ENCODE measurements at regions not wholly inside any gene's neighbourhood (a gene's known extent, or its start where the extent isn't known, plus 50 kb on each side); places are given as distances from the start of the nearest gene placed in this dataset.

GRCh38 chr12:28933176-28933575 lies 215.9 kb upstream of the FAR2 start:
- DNase-seq (ENCODE audit: low read depth in 2 of 3, low spot score in 1 of 3), result no peak

- DNase-seq (ENCODE audit: low read depth in 2 of 3, low spot score in 1 of 3), result no peak
Measured at GRCh38 chr12:28933864-28934527, 215.1 kb upstream of the FAR2 start.

- no peak for DNase-seq (ENCODE audit: low read depth in 2 of 3, low spot score in 1 of 3)
Measured at GRCh38 chr12:28936221-28936620, 212.9 kb upstream of the FAR2 start.

- DNase-seq (ENCODE audit: low read depth in 2 of 3, low spot score in 1 of 3), result no peak
Measured at GRCh38 chr12:28936711-28937110, 212.4 kb upstream of the FAR2 start.

- no peak for DNase-seq (ENCODE audit: low read depth in 2 of 3, low spot score in 1 of 3)
Measured at GRCh38 chr12:28937196-28937595, 211.9 kb upstream of the FAR2 start.

GRCh38 chr12:28938056-28938455 lies 211.0 kb upstream of the FAR2 start:
- DNase-seq (ENCODE audit: low read depth in 2 of 3, low spot score in 1 of 3), result no peak

GRCh38 chr12:28938581-28939235 lies 210.4 kb upstream of the FAR2 start:
- no peak for DNase-seq (ENCODE audit: low read depth in 2 of 3, low spot score in 1 of 3)

GRCh38 chr12:28939427-28939826 lies 209.7 kb upstream of the FAR2 start:
- DNase-seq (ENCODE audit: low read depth in 2 of 3, low spot score in 1 of 3), result no peak

GRCh38 chr12:28941248-28941647 lies 207.8 kb upstream of the FAR2 start:
- DNase-seq (ENCODE audit: low read depth in 2 of 3, low spot score in 1 of 3), result no peak

- DNase-seq (ENCODE audit: low read depth in 2 of 3, low spot score in 1 of 3), result no peak
Measured at GRCh38 chr12:28946361-28946760, 202.7 kb upstream of the FAR2 start.

GRCh38 chr12:28948685-28949084 lies 200.4 kb upstream of the FAR2 start:
- no peak for DNase-seq (ENCODE audit: low read depth in 2 of 3, low spot score in 1 of 3)

GRCh38 chr12:28949184-28949583 lies 199.9 kb upstream of the FAR2 start:
- DNase-seq (ENCODE audit: low read depth in 2 of 3, low spot score in 1 of 3), result no peak

GRCh38 chr12:28950049-28950448 lies 199.0 kb upstream of the FAR2 start:
- no peak for DNase-seq (ENCODE audit: low read depth in 2 of 3, low spot score in 1 of 3)

GRCh38 chr12:28951935-28952334 lies 197.1 kb upstream of the FAR2 start:
- no peak for DNase-seq (ENCODE audit: low read depth in 2 of 3, low spot score in 1 of 3)

- no peak for DNase-seq (ENCODE audit: low read depth in 2 of 3, low spot score in 1 of 3)
Measured at GRCh38 chr12:28954333-28954732, 194.7 kb upstream of the FAR2 start.

GRCh38 chr12:28955491-28955890 lies 193.6 kb upstream of the FAR2 start:
- DNase-seq (ENCODE audit: low read depth in 2 of 3, low spot score in 1 of 3), result no peak

GRCh38 chr12:28955931-28956330 lies 193.1 kb upstream of the FAR2 start:
- DNase-seq (ENCODE audit: low read depth in 2 of 3, low spot score in 1 of 3), result no peak

- DNase-seq (ENCODE audit: low read depth in 2 of 3, low spot score in 1 of 3), result no peak
Measured at GRCh38 chr12:28958553-28959195, 190.4 kb upstream of the FAR2 start.

GRCh38 chr12:28961948-28962384 lies 187.1 kb upstream of the FAR2 start:
- no peak for DNase-seq (ENCODE audit: low read depth in 2 of 3, low spot score in 1 of 3)

- no peak for DNase-seq (ENCODE audit: low read depth in 2 of 3, low spot score in 1 of 3)
Measured at GRCh38 chr12:28963554-28963953, 185.5 kb upstream of the FAR2 start.

GRCh38 chr12:28966046-28966780 lies 182.9 kb upstream of the FAR2 start:
- DNase-seq (ENCODE audit: low read depth in 2 of 3, low spot score in 1 of 3), result no peak

GRCh38 chr12:28967426-28967825 lies 181.7 kb upstream of the FAR2 start:
- no peak for DNase-seq (ENCODE audit: low read depth in 2 of 3, low spot score in 1 of 3)

Measured in stimulated activated CD4-positive, alpha-beta T cell treated with anti-CD3 and anti-CD28 coated beads, Interleukin-12 subunit alpha, Interleukin-12 subunit beta, amount 100 ng/mL, for 48 hours (primary cell).